GM12864 (cell line): ENCODE measurements at regions not wholly inside any gene's neighbourhood (a gene's known extent, or its start where the extent isn't known, plus 50 kb on each side); places are given as distances from the start of the nearest gene placed in this dataset.
A peak's percentile ranks its signal among the peaks of the same experiment; 100 is the strongest.

ENCODE experiments used
- DNase-seq: peaks from one replicate; pipeline ENCODE4 v3.0.0-alpha.2; 2011; ENCODE audit warnings: low read depth
- H3K4me3 ChIP-seq: 2 replicates; pipeline ENCODE4 v1.5.1; 2011; ENCODE audit warnings: mild to moderate bottlenecking, low read depth, low read length, control low read depth
- TF ChIP-seq, protein P1 (sequence below): IDR thresholded peaks from 2 replicates; pipeline ENCODE4 v1.5.1; 2011; ENCODE audit warnings: low read depth, mild to moderate bottlenecking, moderate library complexity, low read length, control low read depth, inconsistent platforms; ENCODE audit errors: missing control alignments

DNA sequence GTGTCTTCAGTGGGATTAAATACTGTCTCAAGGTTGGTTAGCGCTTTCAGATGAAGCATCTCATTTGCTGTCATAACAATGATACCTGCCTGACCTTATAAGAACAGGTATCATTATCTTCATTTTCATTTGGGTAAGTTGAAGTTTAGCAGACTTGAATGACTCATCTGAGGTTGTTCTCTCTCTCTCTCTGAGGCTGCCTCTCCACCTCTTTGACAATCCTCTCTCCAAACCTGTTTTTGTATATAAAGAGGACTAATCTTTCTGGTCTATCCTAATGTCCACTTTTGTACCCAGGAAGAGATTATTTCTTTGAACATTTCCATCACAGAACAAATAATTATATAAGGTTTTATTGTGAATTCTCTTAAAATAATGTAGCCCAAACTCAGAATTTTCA is 291.4 kb downstream of the KLF6 start:
- DNase-seq, result no peak
- no peak overlapping the region for H3K4me3 ChIP-seq
- TF ChIP-seq, protein P1, sequence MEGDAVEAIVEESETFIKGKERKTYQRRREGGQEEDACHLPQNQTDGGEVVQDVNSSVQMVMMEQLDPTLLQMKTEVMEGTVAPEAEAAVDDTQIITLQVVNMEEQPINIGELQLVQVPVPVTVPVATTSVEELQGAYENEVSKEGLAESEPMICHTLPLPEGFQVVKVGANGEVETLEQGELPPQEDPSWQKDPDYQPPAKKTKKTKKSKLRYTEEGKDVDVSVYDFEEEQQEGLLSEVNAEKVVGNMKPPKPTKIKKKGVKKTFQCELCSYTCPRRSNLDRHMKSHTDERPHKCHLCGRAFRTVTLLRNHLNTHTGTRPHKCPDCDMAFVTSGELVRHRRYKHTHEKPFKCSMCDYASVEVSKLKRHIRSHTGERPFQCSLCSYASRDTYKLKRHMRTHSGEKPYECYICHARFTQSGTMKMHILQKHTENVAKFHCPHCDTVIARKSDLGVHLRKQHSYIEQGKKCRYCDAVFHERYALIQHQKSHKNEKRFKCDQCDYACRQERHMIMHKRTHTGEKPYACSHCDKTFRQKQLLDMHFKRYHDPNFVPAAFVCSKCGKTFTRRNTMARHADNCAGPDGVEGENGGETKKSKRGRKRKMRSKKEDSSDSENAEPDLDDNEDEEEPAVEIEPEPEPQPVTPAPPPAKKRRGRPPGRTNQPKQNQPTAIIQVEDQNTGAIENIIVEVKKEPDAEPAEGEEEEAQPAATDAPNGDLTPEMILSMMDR, result no peak

DNA sequence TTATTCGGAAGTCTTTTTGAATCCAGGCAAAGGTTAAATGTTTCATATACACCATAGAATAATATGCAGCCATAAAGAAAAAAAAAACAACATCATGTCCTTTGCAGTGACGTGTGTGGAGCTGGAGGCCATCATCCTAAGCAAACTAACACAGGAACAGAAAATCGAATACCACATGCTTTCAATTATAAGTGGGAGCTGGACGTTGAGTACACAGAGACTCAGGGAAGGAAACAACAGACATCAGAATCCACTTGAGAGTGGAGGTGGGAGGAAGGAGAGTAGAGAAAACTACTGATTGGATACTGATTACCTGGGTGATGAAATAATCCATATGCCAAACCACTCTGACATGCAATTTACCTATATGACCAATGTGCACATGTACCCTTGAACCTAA is 293.4 kb downstream of the KLF6 start:
- DNase-seq, result no peak
- H3K4me3 ChIP-seq, result no peak overlapping the region
- TF ChIP-seq, protein P1, result no peak

DNA sequence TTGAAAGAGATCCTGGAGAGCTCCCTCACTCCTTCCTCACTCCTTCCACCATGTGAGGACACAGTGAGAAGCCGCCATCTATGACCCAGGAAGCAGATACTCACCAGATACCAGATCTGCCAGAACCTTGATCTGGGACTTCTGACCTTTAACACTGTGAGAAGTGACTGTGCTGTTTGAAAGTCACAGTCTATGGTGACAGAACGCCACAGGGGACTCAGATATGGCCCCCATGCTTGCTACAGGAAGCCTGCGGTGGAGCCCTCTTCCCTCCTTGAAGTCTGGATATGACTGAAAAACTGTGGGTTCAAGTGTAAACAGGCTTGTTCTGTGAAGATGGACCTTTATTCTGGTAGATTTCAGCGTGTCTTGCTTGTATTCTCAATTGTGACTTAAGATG is 297.8 kb downstream of the KLF6 start:
- TF ChIP-seq, protein P1, result no peak
- no peak for DNase-seq
- no peak overlapping the region for H3K4me3 ChIP-seq

DNA sequence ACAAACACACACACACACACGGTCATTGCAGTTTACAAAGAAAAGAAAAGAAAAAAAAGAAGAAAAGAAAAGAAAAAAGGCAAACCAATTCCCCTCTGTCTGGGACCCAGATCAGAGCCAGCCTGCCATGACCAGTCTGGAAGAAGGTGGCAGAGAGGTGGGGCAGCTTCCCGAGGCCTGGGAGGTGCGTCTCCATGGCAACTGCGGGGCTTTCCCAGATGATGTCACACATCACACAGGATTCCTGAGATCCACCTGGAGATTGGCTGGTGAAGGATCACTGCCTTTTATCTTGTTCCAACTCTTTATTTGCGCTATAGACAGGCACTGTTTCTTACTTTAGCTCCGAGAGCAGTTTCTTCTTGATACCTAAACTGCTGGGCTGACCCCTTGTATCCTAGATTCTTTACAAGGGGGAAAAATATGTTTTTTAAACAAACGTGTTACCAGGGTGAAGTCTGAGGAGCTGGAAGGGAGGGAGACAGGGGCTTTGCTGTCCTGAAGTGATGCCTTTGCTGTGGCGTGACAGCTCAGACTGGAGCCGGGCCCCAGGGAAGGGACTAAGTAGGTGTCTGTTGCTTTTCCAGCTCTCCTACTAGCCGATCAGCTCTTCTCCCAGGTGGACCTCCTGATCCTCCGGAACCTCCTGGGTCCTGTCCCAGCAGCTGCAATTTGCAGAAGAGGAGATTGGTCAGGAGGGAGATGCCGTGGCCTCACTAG is 298.5 kb downstream of the KLF6 start:
- no peak for DNase-seq
- H3K4me3 ChIP-seq, result no peak overlapping the region
- TF ChIP-seq, protein P1, result no peak

DNA sequence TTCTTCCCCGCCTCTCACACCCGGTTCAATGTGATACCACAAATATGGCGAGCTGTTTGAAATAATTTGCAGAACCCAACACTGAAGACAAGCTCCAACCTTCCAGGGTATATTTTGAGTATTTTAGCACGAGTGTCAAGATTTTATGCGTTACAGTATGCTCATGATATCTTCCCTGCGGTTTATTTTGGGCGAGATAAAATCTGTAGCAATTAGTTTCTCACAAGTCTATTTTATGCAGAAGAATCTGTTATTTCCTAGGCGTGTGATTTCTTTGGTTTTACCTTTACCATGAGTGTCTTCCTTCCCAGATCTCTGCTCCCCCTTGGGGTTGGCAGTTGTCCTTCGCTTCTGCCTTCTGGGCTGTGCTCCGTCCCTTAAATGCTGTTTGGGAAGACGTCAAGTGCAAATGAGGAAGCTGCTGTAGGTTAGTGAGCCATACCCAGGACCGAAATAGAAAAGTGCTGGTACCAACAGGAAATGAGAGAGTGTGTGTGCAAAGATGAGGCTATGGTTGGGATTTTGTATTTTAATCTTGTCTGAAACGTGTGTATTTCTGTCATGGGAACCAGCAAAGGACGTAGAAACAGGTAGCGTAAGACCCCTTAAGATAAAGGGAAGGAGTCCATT is 299.8 kb downstream of the KLF6 start:
- peak overlapping the region; percentile 64 for H3K4me3 ChIP-seq
- DNase-seq, result peak; percentile 66
- TF ChIP-seq, protein P1, result no peak

DNA sequence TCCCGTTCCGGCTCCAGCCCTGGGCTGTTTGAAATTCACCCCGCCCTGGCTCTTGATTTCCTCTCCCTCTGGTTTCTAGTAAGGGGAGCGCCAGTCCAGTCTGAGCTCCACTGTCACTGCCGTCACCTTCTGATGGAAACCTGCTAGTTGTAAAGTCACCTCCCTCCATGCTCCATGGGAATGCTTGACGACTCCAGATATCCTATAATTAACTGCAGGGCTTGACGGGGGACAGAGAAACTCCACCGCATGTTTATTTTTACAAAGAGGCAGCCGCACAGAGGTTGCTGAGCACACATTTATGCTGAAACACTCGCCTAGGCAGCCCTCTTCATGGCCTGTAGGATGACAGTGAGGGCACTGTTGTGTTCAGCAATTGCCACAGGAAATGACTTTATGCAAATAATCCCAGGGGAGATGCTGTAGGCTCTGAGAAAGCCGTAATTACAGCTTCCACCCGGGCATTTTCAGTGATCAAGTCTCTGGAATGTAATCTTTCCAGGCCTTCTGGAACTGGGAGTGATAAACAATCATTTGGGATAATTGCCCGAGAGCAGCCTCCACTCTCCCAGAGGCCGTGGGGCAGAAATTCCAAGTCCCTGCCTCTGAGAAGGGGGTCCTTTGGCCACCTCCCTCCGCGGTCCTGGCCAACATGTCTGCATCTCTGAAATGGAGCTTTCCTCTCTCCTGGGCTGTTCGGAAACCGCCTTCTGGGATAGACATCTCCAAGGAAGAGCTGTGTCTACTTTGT is 300.5 kb downstream of the KLF6 start:
- H3K4me3 ChIP-seq, result peak overlapping the region; percentile 64
- DNase-seq, result peak; percentile 74
- TF ChIP-seq, protein P1, result peak; percentile 11
